HG03575 (cell line): ENCODE measurements at regions not wholly inside any gene's neighbourhood (a gene's known extent, or its start where the extent isn't known, plus 50 kb on each side); places are given as distances from the start of the nearest gene placed in this dataset.

Experiments
- ATAC-seq: cut with Tn5 transposase; IDR thresholded peaks from one replicate; pipeline ENCODE4 v1.9.1; 2021; ENCODE audit not compliant: unreplicated experiment, insufficient number of reproducible peaks, low FRiP score; ENCODE audit errors: extremely low read depth

DNA sequence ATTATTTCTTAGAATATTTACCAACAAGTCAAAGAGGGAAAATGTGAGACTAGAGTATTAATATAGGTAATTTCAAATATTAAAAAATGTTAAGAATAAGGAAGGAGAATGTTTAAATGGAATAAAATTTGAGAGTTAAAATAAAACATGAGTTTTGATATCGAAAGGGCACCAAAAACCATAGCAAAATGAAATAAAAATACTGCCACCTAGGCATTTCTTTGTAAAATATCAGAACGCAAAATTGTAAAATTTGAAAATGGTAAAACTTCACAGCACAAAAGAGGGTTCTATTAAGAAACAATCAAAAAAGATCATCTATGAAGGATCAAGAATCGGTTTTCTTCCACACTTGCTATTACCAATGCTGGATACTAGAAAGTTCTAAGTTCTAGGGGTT, 418.3 kb downstream of the TAF11L14 start:
- ATAC-seq: no peak

DNA sequence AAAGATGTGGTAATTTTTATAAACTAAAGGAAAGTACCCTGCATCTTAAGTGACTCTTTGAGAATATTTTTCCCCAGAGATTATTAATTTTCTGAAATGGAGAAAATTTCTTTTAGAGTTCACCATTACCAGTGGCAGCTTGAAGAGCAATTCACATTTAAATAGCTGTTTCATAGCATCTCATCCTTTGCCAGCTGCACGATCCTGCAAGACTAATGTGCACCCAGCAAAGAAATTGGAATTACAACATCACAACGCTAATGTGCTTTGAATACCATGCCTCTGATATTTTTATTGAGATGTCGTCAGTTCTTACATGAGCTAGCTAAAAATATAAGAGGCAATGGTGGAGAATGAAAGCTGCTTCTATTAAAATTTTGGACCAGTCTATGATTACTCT, 423.5 kb downstream of the TAF11L14 start:
- ATAC-seq: no peak

DNA sequence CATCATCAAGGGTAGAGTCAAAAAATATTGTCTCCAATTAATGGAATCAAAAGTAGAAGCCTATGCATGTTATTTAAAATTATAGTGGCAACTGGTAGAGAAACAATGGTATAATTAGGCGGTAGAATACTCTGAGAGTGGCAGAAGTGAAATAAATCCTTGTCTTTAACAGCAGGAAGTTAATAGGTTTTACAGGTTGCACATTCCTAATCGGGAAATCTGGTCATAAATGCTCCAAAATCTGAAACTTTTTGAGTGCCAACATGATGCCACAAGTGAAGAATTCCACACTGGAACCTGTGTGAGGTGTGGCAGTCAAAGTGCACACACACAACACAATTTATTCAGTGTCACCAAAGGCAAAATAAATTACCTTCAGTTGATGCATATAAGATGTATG, 433.4 kb downstream of the TAF11L14 start:
- ATAC-seq: no peak

DNA sequence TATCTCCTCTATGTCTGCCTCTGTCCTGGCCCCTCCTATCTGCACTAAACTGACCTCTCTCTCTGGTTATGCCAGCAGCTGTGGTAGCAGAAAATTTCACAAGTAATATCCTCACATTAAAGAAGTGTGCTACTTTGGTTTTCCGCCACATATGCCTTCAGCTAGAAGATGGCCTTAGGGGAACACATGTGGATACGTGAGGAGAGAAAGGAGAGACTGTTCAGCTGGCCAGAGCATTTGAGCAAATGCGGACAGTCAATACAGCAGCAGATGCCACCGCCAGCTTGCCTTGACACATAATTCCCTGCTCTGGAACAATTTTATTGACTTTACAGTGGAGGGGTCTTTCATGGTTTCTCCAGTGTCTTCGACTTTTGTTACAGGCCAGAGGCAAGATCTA, 434.6 kb downstream of the TAF11L14 start:
- no peak for ATAC-seq

GRCh38 chr5:18069790-18070189, 435.5 kb downstream of the TAF11L14 start:
- ATAC-seq: no peak

GRCh38 chr5:18072600-18072999, 438.3 kb downstream of the TAF11L14 start:
- ATAC-seq: no peak

DNA sequence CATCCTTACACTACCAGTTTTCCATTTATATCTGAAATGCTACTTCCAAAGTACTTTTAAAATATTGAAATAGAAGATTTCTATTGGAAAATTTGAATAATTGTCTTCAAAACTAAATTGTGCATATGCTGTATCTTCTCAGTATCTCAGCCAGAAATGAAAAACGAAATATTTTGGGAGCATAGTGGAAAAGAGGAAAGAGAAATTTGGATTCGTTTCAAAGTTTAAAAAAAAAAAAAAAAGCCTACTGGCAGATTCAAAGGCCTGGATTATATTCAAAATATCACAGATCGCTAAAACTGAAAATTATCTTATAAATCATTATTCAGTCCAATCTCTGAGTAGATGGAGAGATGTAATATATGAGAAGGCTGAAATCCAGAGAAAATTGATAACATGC, 440.7 kb downstream of the TAF11L14 start:
- no peak for ATAC-seq

DNA sequence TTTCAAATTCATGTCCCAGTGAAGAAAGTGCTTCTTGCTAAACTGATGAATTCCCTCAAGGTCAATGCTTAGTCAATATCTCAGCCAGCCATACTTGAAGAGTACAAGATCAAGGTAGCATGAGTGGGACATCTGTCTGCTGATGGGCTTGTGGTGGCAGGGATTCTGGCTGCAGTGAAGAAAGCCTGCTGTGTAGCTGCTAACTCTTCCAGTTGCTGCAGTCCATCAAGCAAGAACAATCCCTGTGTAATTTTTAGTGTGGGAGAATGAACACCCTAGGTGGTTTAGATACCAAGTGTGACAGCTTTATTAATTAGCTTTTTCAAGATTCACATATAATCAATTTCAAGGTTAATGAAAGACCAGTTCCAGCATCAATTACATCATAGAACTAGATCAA, 443.9 kb downstream of the TAF11L14 start:
- ATAC-seq: no peak

DNA sequence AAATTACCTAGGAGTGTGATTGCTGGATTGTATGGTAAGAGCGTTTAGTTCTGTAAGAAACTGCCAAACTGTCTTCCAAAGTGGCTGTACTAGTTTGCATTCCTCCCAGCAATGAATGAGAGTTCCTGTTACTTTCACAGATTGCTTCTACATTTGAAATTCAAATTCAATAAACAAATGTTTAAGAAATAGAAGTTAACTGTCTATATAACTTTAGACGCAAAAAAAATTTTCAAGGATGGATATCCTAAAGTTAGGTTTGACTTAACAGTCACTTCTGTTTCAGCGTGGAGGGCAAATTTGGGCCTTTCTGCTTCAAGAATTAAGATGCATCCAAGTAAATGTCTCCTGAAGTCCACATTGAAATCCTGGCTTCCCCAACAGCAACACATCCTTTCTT, 445.6 kb downstream of the TAF11L14 start:
- no peak for ATAC-seq

DNA sequence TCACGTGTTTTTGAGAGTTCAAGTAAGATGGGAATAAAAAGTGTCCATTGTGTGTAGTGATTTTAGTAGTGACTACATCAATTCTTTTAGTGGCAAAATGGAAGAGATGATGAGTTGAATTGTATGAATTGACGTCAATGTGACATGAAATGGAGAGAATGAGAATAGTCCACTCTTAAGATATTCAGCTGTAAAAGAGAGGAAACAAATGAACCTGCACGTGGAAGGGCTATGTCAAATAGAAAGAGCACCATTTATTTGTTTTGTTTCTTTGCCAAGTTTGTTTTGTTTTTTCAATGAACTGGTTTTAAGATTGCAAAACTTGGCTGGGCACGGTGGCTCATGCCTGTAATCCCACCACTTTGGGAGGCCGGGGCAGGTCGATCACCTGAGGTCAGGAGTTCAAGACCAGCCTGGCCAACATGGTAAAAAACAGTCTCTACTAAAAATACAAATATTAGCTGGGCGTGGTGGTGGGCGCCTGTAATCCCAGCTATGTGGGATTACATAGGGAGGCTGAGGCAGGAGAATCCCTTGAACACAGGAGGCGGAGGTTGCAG, 453.8 kb downstream of the TAF11L14 start:
- no peak for ATAC-seq

- no peak for ATAC-seq
These were observed 455.9 kb downstream of the TAF11L14 start for GRCh38 chr5:18090177-18090576.

- ATAC-seq: no peak
These were observed 456.9 kb downstream of the TAF11L14 start for GRCh38 chr5:18091142-18091541.

DNA sequence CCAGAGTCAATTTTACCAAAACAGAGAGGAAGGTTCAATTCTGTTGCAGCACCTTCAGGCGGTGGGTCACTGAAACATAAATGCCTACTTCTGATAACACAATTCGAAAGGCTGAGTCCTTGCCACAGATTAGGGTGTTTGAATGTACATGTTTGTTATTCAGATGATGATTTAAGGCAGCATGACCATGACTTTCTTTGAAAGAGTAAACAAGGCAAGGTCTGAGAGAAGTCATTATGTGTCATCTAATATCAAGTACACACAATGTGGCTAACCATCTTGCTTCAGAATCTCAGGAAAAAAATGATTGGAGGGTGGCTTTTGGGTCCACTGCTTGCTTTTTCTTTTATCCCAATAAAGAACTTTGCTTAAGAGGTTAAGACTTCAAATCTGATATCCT, 457.5 kb downstream of the TAF11L14 start:
- no peak for ATAC-seq

DNA sequence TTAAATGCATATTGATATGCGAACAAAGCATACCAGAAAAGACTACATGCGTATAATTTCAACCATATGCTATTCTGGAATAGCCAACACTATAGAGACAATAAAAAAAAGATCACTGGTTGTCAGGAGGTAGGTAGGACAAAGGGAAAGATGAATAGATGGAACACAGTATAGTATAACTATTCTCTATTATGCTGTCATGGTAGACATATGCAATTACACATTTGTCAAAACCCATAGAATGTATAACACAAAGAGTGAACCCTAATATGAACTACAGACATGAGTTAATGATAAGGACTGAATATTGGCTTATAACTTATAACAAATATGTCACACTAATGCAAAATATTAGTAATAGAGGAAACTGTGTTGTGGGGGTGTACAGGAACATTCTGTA, 460.8 kb downstream of the TAF11L14 start:
- no peak for ATAC-seq

GRCh38 chr5:18097817-18098216, 463.6 kb downstream of the TAF11L14 start:
- ATAC-seq: no peak

DNA sequence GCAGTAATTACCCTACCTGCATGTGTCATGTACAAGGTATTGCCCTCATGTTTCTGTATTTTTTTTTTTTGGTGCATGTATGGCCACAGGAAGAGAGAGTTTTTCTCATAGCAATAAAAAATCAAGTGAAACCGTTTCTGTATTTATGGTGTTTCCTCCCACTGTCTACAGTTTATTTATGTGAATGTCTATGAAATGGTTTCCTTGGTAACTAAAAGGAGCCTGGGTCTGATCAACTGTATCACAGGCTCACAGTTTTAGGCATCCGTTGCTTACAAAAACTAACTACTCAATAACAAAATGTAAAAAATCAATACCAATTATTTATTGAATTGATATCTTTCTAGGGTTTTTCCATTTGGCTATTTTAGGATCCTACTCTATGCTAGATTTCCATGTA, 464.4 kb downstream of the TAF11L14 start:
- ATAC-seq: no peak

DNA sequence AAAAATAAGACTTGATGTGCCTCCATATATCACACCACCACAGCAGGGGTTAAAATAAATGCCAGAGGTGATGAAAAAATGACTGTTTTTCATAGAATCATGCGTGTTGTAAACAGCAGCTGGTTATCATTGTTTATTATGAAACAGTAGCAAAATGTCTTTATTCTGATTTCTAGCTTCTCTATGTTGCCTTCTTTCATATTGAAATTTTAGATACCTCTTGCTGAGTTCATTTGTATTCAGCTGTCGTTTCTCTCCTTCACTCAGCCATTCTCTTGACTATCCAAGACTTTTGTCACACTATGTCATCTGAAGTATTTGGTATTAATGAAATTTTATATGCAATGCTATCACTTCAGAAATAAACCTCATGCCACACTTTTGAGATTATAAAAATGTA, 465.0 kb downstream of the TAF11L14 start:
- ATAC-seq: no peak

DNA sequence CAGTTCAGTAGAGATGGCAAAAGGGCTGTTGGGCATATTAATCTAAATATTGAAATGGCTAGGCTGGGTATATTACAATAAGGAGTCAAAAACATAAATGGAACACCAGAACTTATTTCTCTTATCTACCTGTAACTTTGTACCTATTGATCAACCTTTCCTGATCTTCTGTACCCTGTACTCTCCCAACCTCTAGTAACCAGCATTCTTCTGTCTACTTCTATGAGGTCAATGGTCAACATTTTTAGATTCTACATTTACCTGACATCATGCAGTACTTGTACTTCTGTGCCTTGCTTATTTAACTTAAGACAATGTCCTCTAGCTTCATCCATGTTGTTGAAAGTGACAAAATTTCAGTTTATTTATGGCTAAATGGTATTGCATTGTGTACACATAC, 467.3 kb downstream of the TAF11L14 start:
- no peak for ATAC-seq

- ATAC-seq: no peak
These were observed 468.5 kb downstream of the TAF11L14 start for GRCh38 chr5:18102733-18103132.

- no peak for ATAC-seq
These were observed 471.2 kb downstream of the TAF11L14 start for GRCh38 chr5:18105449-18105848.

DNA sequence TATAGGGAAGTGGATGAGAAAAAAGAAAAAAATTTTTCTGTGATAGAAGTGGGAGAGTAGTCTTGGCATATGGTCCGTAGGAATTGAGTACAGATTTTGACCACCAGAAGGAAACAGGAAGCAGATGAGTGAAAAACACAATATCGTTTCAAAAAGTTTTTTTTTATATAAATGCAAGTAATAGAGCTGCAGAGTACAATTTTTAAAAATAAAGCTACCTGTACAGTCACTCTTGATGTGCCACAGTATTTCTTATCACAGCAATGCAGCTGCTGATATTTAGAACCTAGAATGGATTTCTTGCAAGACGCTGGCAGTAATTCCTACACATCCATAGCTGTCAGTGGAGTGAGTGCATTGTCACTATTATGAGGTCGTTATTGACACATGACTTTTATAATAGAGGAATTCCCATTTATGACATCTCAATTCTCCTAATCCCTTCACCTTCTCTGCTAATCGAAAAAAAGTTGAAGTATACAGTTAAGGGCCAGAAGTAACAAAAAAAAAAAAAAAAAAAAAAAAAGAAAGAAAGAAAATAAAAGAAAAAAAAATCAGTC, 477.7 kb downstream of the TAF11L14 start:
- ATAC-seq: no peak
